GM18498 (cell line): ENCODE measurements at regions not wholly inside any gene's neighbourhood (a gene's known extent, or its start where the extent isn't known, plus 50 kb on each side); places are given as distances from the start of the nearest gene placed in this dataset.
"Not testable (repeated sequence)": the region's sequence is repeated elsewhere in the genome, so short reads cannot be mapped to it uniquely, and the experiment has no call there.

Experiments
- ATAC-seq: cut with Tn5 transposase; IDR thresholded peaks from one replicate; pipeline ENCODE4 v1.9.1; 2021; ENCODE audit warnings: mild to moderate bottlenecking, moderate library complexity; ENCODE audit not compliant: unreplicated experiment

- ATAC-seq, result no peak
Observed at GRCh38 chr4:186954509-186954908, 230.9 kb upstream of the FAT1 start.

GRCh38 chr4:186954956-186955355 is 231.3 kb upstream of the FAT1 start:
- no peak for ATAC-seq

GRCh38 chr4:186957952-186958555 is 234.4 kb upstream of the FAT1 start:
- ATAC-seq, result no peak

GRCh38 chr4:186958726-186959350 is 235.2 kb upstream of the FAT1 start:
- ATAC-seq, result no peak

- ATAC-seq, result no peak
Observed at GRCh38 chr4:186979961-186980745, 256.5 kb upstream of the FAT1 start.

GRCh38 chr4:186981161-186981560 is 257.5 kb upstream of the FAT1 start:
- no peak for ATAC-seq

- no peak for ATAC-seq
Observed at GRCh38 chr4:186982160-186982559, 258.5 kb upstream of the FAT1 start.

GRCh38 chr4:186984105-186984644 is 260.5 kb upstream of the FAT1 start:
- ATAC-seq, result no peak

GRCh38 chr4:186999686-187000085 is 276.0 kb upstream of the FAT1 start:
- ATAC-seq, result no peak

- ATAC-seq, result no peak
Observed at GRCh38 chr4:187000281-187000680, 276.6 kb upstream of the FAT1 start.

GRCh38 chr4:187002133-187002532 is 278.5 kb upstream of the FAT1 start:
- not testable (repeated sequence) for ATAC-seq

GRCh38 chr4:187004628-187005027 is 281.0 kb upstream of the FAT1 start:
- ATAC-seq, result no peak

- no peak for ATAC-seq
Observed at GRCh38 chr4:187006189-187006618, 282.5 kb upstream of the FAT1 start.

- ATAC-seq, result no peak
Observed at GRCh38 chr4:187010052-187010451, 286.4 kb upstream of the FAT1 start.

- no peak for ATAC-seq
Observed at GRCh38 chr4:187016101-187016500, 292.4 kb upstream of the FAT1 start.

GRCh38 chr4:187017147-187017546 is 293.5 kb upstream of the FAT1 start:
- ATAC-seq, result no peak

GRCh38 chr4:187019896-187020295 is 296.2 kb upstream of the FAT1 start:
- no peak for ATAC-seq

GRCh38 chr4:187020676-187021075 is 297.0 kb upstream of the FAT1 start:
- ATAC-seq, result no peak

GRCh38 chr4:187021436-187022205 is 298.0 kb upstream of the FAT1 start:
- no peak for ATAC-seq

GRCh38 chr4:187027272-187027671 is 303.6 kb upstream of the FAT1 start:
- ATAC-seq, result no peak

GRCh38 chr4:187042251-187042650 is 318.6 kb upstream of the FAT1 start:
- no peak for ATAC-seq
